Natural killer cell (primary cell): ENCODE measurements at regions not wholly inside any gene's neighbourhood (a gene's known extent, or its start where the extent isn't known, plus 50 kb on each side); places are given as distances from the start of the nearest gene placed in this dataset.

Source experiments
- ATAC-seq, 3 donors: fragments of 150-1000 bp in 2 of 3; fragments of 200-7000 bp in 1 of 3; cut with Tn5 transposase; 1 replicate in 1 of 3; 2 replicates in 2 of 3; pipeline ENCODE4 v1.10.0; 2021; ENCODE audit warnings: mild to moderate bottlenecking in 2 of 3, moderate library complexity in 2 of 3
- DNase-seq, 2 donors: peaks; one replicate each; pipeline versions ENCODE4 v3.0.0 to v3.0.0-alpha.2; 2013 to 2021; ENCODE audit warnings: mixed read lengths in 1 of 2
- H3K27ac ChIP-seq: one replicate; pipeline ENCODE4 v1.5.1; 2013; ENCODE audit warnings: mild to moderate bottlenecking, low read length
- H3K27me3 ChIP-seq: one replicate; pipeline ENCODE4 v1.6.1; 2013; ENCODE audit warnings: low read length; ENCODE audit not compliant: control insufficient read depth, insufficient read depth
- H3K36me3 ChIP-seq: one replicate; pipeline ENCODE4 v1.6.1; 2013; ENCODE audit warnings: low read length; ENCODE audit not compliant: control insufficient read depth, insufficient read depth
- H3K4me1 ChIP-seq: one replicate; pipeline ENCODE4 v1.6.1; 2013; ENCODE audit warnings: low read length; ENCODE audit not compliant: control insufficient read depth, insufficient read depth
- H3K4me3 ChIP-seq: one replicate; pipeline ENCODE4 v1.5.1; 2013; ENCODE audit warnings: low read length
- H3K9me3 ChIP-seq: one replicate; pipeline ENCODE4 v1.6.1; 2013; ENCODE audit warnings: low read length; ENCODE audit not compliant: control insufficient read depth, insufficient read depth
- H3K27ac Mint-ChIP-seq, 2 donors: one replicate each; pipeline ENCODE4 v1.8.0; 2022; ENCODE audit warnings: mild to moderate bottlenecking in 2 of 2, mixed read lengths in 2 of 2, moderate library complexity in 1 of 2
- H3K27me3 Mint-ChIP-seq, 2 donors: one replicate each; pipeline ENCODE4 v1.8.0; 2022; ENCODE audit warnings: low read depth in 2 of 2, mixed read lengths in 2 of 2
- H3K36me3 Mint-ChIP-seq: one replicate; pipeline ENCODE4 v1.8.0; 2022; ENCODE audit warnings: mixed read lengths
- H3K4me1 Mint-ChIP-seq, 2 donors: one replicate each; pipeline ENCODE4 v1.8.0; 2022; ENCODE audit warnings: mixed read lengths in 2 of 2
- H3K4me3 Mint-ChIP-seq: one replicate; pipeline ENCODE4 v1.8.0; 2022; ENCODE audit warnings: mild to moderate bottlenecking, moderate library complexity, mixed read lengths
- H3K9me3 Mint-ChIP-seq, 2 donors: one replicate each; pipeline ENCODE4 v1.8.0; 2022; ENCODE audit warnings: mixed read lengths in 2 of 2
- WGBS: methylation state at CpG from one replicate; pipeline ENCODE4 v1.1.7; 2013; ENCODE audit warnings: missing lambda C conversion rate; ENCODE audit not compliant: insufficient coverage; 5-methylcytosine and 5-hydroxymethylcytosine counted together
- intact Hi-C: fragments of 100-400 bp; cut with micrococcal nuclease; formaldehyde crosslinking; loops from one replicate; pipeline ENCODE4 v1.14.2; 2022
- TF ChIP-seq, protein P1 (sequence below): fragments of 200-600 bp; IDR thresholded peaks from one replicate; pipeline ENCODE4 v1.8.0; 2022; ENCODE audit warnings: antibody characterized with exemption

DNA sequence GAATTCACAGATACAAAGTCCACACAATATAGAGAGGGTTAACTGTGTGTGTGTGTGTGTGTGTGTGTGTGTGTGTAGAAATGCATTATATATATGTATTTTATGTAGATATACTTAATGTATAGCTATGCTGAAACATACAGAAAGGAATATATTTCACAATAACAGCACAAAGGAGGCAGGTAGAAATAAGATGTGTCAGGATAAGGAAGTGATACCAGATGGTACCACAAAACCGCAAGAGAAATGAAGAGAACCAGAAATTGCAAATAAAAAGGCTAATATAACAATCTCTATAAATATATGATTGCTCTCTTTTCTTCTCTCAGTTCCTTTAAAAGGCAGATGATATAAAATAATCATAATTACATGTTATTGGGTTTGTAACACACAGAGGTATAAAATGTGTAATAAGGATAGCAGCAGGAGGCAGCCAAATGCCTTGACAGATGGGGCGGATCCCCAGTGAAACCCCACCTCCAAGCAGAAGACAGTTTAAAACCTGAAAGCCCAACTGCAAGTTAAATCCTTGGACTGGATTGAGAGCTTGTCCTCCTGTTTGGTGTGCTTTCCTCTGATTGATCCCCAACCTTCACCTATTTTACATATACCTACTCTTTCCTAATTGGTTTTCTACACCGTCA lies 365.4 kb upstream of the C16orf82 start:
- Mint-ChIP-seq H3K27ac (no peak overlapping the region), H3K4me1 (no peaks in the 10 kb centered on the region), H3K4me3 (no peak overlapping the region), H3K27me3 (peaks cover 4 to 10% of the 10 kb centered on the region in 2 donors), H3K9me3 (peaks cover 2 to 4% of the 10 kb centered on the region in 2 donors), H3K36me3 (no peaks in the 10 kb centered on the region)
- H3K4me1 ChIP-seq = no peaks in the 10 kb centered on the region
- DNase-seq (no peak), ATAC-seq (no peak)
- TF ChIP-seq, protein P1, sequence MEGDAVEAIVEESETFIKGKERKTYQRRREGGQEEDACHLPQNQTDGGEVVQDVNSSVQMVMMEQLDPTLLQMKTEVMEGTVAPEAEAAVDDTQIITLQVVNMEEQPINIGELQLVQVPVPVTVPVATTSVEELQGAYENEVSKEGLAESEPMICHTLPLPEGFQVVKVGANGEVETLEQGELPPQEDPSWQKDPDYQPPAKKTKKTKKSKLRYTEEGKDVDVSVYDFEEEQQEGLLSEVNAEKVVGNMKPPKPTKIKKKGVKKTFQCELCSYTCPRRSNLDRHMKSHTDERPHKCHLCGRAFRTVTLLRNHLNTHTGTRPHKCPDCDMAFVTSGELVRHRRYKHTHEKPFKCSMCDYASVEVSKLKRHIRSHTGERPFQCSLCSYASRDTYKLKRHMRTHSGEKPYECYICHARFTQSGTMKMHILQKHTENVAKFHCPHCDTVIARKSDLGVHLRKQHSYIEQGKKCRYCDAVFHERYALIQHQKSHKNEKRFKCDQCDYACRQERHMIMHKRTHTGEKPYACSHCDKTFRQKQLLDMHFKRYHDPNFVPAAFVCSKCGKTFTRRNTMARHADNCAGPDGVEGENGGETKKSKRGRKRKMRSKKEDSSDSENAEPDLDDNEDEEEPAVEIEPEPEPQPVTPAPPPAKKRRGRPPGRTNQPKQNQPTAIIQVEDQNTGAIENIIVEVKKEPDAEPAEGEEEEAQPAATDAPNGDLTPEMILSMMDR = no peak
- H3K9me3 ChIP-seq = no peaks in the 10 kb centered on the region
- no peaks in the 10 kb centered on the region for H3K27me3 ChIP-seq
- 80% methylated on average over 2 of the region's 3 CpGs for WGBS
- intact Hi-C loops = no loop called here
- H3K36me3 ChIP-seq = no peaks in the 10 kb centered on the region
- H3K4me3 ChIP-seq = no peak overlapping the region
- H3K27ac ChIP-seq = no peak overlapping the region

DNA sequence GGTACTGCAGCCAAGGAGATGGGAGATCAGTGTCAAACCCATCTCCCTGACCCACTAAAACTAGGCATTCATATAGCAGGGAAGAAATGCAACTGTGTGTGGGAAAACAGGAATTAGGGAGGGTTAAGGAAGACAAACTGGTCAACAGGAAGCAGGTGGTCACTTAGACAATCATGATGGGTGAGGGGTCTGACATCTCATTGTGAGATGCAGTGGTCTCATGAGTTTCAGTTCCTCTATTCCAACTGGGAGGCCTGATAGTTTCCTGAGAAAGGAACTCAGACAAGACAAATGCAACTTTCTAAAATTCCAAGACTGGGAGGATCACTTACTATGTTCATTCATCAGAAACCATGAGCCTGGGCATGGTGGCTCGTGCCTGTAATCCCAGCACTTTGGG lies 361.4 kb upstream of the C16orf82 start:
- WGBS = 68% methylated on average over 1 of the region's 1 CpG
- ATAC-seq = no peak
- Histone ChIP-seq H3K4me3 (no peak overlapping the region), H3K27ac (no peak overlapping the region), H3K9me3 (no peaks in the 10 kb centered on the region), H3K36me3 (no peaks in the 10 kb centered on the region), H3K4me1 (no peaks in the 10 kb centered on the region), H3K27me3 (no peaks in the 10 kb centered on the region)
- Mint-ChIP-seq H3K4me3 (no peak overlapping the region), H3K27me3 (peaks cover 4 to 8% of the 10 kb centered on the region in 2 donors), H3K4me1 (no peaks in the 10 kb centered on the region), H3K27ac (no peak overlapping the region), H3K9me3 (no peaks in the 10 kb centered on the region), H3K36me3 (no peaks in the 10 kb centered on the region)
- intact Hi-C loops = no loop called here
- TF ChIP-seq, protein P1 = no peak
- DNase-seq = no peak

DNA sequence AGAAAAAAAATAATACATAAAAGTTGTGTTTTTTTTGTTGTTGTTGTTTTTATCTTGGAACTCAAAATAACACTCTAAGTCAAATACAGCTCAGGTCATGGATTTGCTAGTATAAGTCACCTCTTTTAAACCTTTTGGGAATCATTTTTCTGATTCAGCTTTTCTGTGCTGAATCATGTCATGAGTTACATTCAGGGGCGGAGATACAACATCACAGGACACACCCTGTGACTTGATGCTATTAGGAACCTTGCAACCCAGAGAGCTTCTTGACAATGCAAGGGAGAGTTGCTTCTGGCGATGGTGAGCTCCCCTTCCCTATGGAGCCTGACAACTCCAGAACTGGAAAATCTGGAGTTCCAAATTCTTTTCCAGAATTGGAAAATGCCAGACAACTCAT lies 358.3 kb upstream of the C16orf82 start:
- H3K27me3 ChIP-seq = no peaks in the 10 kb centered on the region
- Mint-ChIP-seq H3K4me3 (no peak overlapping the region), H3K36me3 (no peaks in the 10 kb centered on the region), H3K27me3 (peaks cover 0 to 8% of the 10 kb centered on the region in 2 donors), H3K27ac (no peak overlapping the region), H3K9me3 (no peaks in the 10 kb centered on the region), H3K4me1 (no peaks in the 10 kb centered on the region)
- H3K4me3 ChIP-seq = no peak overlapping the region
- intact Hi-C loops = no loop called here
- TF ChIP-seq, protein P1 = no peak
- no peaks in the 10 kb centered on the region for H3K36me3 ChIP-seq
- ATAC-seq (no peak), DNase-seq (no peak)
- no peaks in the 10 kb centered on the region for H3K9me3 ChIP-seq
- H3K27ac ChIP-seq = no peak overlapping the region
- 84% methylated on average over 2 of the region's 2 CpGs for WGBS
- no peaks in the 10 kb centered on the region for H3K4me1 ChIP-seq

DNA sequence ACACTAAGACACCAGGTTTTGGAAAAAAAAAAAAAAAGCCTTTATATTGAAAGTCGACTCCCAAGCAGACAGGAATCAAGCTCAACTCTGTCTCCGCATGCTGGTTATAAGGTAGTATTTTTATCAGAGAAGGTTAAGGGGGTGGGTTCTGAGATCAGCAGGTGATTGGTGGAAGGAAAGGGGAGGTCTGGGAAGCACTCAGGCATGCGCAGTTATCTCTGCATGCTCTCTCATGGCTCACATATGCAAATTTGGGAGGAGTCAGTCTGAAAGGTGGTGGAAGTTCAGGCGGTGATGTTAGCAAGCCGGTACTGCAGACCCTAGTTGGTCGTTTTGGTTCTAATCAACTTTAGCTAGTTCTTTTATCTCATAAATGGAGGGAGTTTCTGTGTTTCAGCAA lies 357.6 kb upstream of the C16orf82 start:
- H3K36me3 ChIP-seq = no peaks in the 10 kb centered on the region
- H3K9me3 Mint-ChIP-seq = no peaks in the 10 kb centered on the region
- no peaks in the 10 kb centered on the region for H3K4me1 Mint-ChIP-seq
- no peaks in the 10 kb centered on the region for H3K4me1 ChIP-seq
- H3K27me3 ChIP-seq = no peaks in the 10 kb centered on the region
- intact Hi-C loops = no loop called here
- H3K4me3 ChIP-seq = no peak overlapping the region
- no peaks in the 10 kb centered on the region for H3K36me3 Mint-ChIP-seq
- 91% methylated on average over 5 of the region's 6 CpGs for WGBS
- no peaks in the 10 kb centered on the region for H3K9me3 ChIP-seq
- ATAC-seq = no peak
- no peak overlapping the region for H3K27ac Mint-ChIP-seq
- no peak for DNase-seq
- H3K4me3 Mint-ChIP-seq = no peak overlapping the region
- H3K27ac ChIP-seq = no peak overlapping the region
- TF ChIP-seq, protein P1 = no peak
- H3K27me3 Mint-ChIP-seq = peaks cover 0 to 8% of the 10 kb centered on the region in 2 donors
